ENCODE measurements at regions not wholly inside any gene's neighbourhood (a gene's known extent, or its start where the extent isn't known, plus 50 kb on each side); places are given as distances from the start of the nearest gene placed in this dataset.

GRCh38 chr1:186620566-186621350, 59.5 kb downstream of the PTGS2 start:
- TF ChIP-seq CTCF (IDR thresholded peaks at IDR 0.05; ENCODE audit: unreplicated experiment in 3 of 3): no peak
- Mint-ChIP-seq H3K9me3 (no peaks in the 10 kb centered on the region), H3K4me1 (no peaks in the 10 kb centered on the region), H3K27me3 (ENCODE audit: low read depth) (no peaks in the 10 kb centered on the region), H3K36me3 (ENCODE audit: low read depth) (no peaks in the 10 kb centered on the region), H3K4me3 (no peak overlapping the region), H3K27ac (no peak overlapping the region)

GRCh38 chr1:186618401-186619170, 61.6 kb downstream of the PTGS2 start:
- no peaks in the 10 kb centered on the region for H3K36me3 Mint-ChIP-seq (ENCODE audit: low read depth)
- no peaks in the 10 kb centered on the region for H3K4me1 Mint-ChIP-seq
- H3K4me3 Mint-ChIP-seq: no peak overlapping the region
- H3K27me3 Mint-ChIP-seq (ENCODE audit: low read depth): peaks cover 4% of the 10 kb centered on the region
- no peak for TF ChIP-seq CTCF (IDR thresholded peaks at IDR 0.05; ENCODE audit: unreplicated experiment in 3 of 3)
- H3K27ac Mint-ChIP-seq: no peak overlapping the region
- H3K9me3 Mint-ChIP-seq: no peaks in the 10 kb centered on the region

GRCh38 chr1:186617926-186618325, 62.3 kb downstream of the PTGS2 start:
- Mint-ChIP-seq H3K4me1 (no peaks in the 10 kb centered on the region), H3K9me3 (no peaks in the 10 kb centered on the region), H3K4me3 (no peak overlapping the region), H3K36me3 (ENCODE audit: low read depth) (no peaks in the 10 kb centered on the region), H3K27ac (no peak overlapping the region), H3K27me3 (ENCODE audit: low read depth) (peaks cover 4% of the 10 kb centered on the region)
- no peak for TF ChIP-seq CTCF (IDR thresholded peaks at IDR 0.05; ENCODE audit: unreplicated experiment in 3 of 3)

- Mint-ChIP-seq H3K9me3 (no peaks in the 10 kb centered on the region), H3K27me3 (ENCODE audit: low read depth) (peaks cover 4% of the 10 kb centered on the region), H3K4me1 (no peaks in the 10 kb centered on the region), H3K36me3 (ENCODE audit: low read depth) (no peaks in the 10 kb centered on the region), H3K4me3 (no peak overlapping the region), H3K27ac (no peak overlapping the region)
- no peak for TF ChIP-seq CTCF (IDR thresholded peaks at IDR 0.05; ENCODE audit: unreplicated experiment in 3 of 3)
Observed at GRCh38 chr1:186616511-186616910, 63.7 kb downstream of the PTGS2 start.

- H3K4me1 Mint-ChIP-seq: no peaks in the 10 kb centered on the region
Observed at GRCh38 chr1:186615332-186615731, 64.9 kb downstream of the PTGS2 start.

More at GRCh38 chr1:186615332-186615731, 64.9 kb downstream of the PTGS2 start:
- H3K4me3 Mint-ChIP-seq: no peak overlapping the region
- no peaks in the 10 kb centered on the region for H3K9me3 Mint-ChIP-seq
- no peak for TF ChIP-seq CTCF (IDR thresholded peaks at IDR 0.05; ENCODE audit: unreplicated experiment in 3 of 3)
- peaks cover 4% of the 10 kb centered on the region for H3K27me3 Mint-ChIP-seq (ENCODE audit: low read depth)
- no peak overlapping the region for H3K27ac Mint-ChIP-seq
- H3K36me3 Mint-ChIP-seq (ENCODE audit: low read depth): no peaks in the 10 kb centered on the region
